GM12865 (cell line): ENCODE measurements at regions not wholly inside any gene's neighbourhood (a gene's known extent, or its start where the extent isn't known, plus 50 kb on each side); places are given as distances from the start of the nearest gene placed in this dataset.
"Not testable (repeated sequence)": the region's sequence is repeated elsewhere in the genome, so short reads cannot be mapped to it uniquely, and the experiment has no call there.

ENCODE experiments used
- DNase-seq: peaks from one replicate; pipeline ENCODE4 v3.0.0; 2010; ENCODE audit warnings: low read depth
- H3K4me3 ChIP-seq: 2 replicates; pipeline ENCODE4 v1.5.1; 2011; ENCODE audit warnings: mild to moderate bottlenecking, low read depth, low read length, control low read depth
- CTCF ChIP-seq: IDR thresholded peaks from 2 replicates; pipeline ENCODE4 v1.5.1; 2011; ENCODE audit warnings: low read length, control low read depth, low read depth, inconsistent platforms; ENCODE audit not compliant: insufficient read depth; ENCODE audit errors: missing control alignments

- no peak overlapping the region for H3K4me3 ChIP-seq
- DNase-seq = no peak
- TF ChIP-seq CTCF = no peak
These were observed 941.2 kb downstream of the FAM181B start for GRCh38 chr11:81792416-81792815.

- H3K4me3 ChIP-seq = no peak overlapping the region
- DNase-seq = peak; percentile 18
- TF ChIP-seq CTCF = no peak
These were observed 946.0 kb downstream of the FAM181B start for GRCh38 chr11:81787584-81788049.

- H3K4me3 ChIP-seq = no peak overlapping the region
- TF ChIP-seq CTCF = no peak
- no peak for DNase-seq
These were observed 961.5 kb downstream of the FAM181B start for GRCh38 chr11:81772166-81772565.

- not testable (repeated sequence) for DNase-seq
These were observed 963.8 kb downstream of the FAM181B start for GRCh38 chr11:81769906-81770305.

GRCh38 chr11:81756864-81757595 is 976.6 kb downstream of the FAM181B start:
- H3K4me3 ChIP-seq = no peak overlapping the region
- no peak for TF ChIP-seq CTCF
- DNase-seq = no peak

More at GRCh38 chr11:81769906-81770305, 963.8 kb downstream of the FAM181B start:
- H3K4me3 ChIP-seq = not testable (repeated sequence)

GRCh38 chr11:81749245-81749644 is 984.4 kb downstream of the FAM181B start:
- DNase-seq = no peak
- H3K4me3 ChIP-seq = no peak overlapping the region
- no peak for TF ChIP-seq CTCF

- H3K4me3 ChIP-seq = no peak overlapping the region
- DNase-seq = no peak
- TF ChIP-seq CTCF = no peak
These were observed 989.1 kb downstream of the FAM181B start for GRCh38 chr11:81744336-81745116.
